Mesenchymal stem cell (in vitro differentiated cells and primary cell): ENCODE measurements at regions not wholly inside any gene's neighbourhood (a gene's known extent, or its start where the extent isn't known, plus 50 kb on each side); places are given as distances from the start of the nearest gene placed in this dataset.

Experiments used
- DNase-seq: peaks from one replicate; pipeline ENCODE4 v3.0.0-alpha.2; 2013
- H2AFZ ChIP-seq: one replicate; pipeline ENCODE4 v1.6.1; 2013; ENCODE audit warnings: low read depth, mild to moderate bottlenecking, control low read depth, inconsistent platforms, low read length, moderate library complexity
- H2AK5ac ChIP-seq: 2 replicates; pipeline ENCODE4 v1.6.1; 2013; ENCODE audit warnings: low read length, moderate library complexity, mild to moderate bottlenecking, inconsistent platforms; ENCODE audit not compliant: severe bottlenecking
- H2BK120ac ChIP-seq: one replicate; pipeline ENCODE4 v1.6.1; 2013; ENCODE audit warnings: low read depth, mild to moderate bottlenecking, inconsistent platforms, low read length, moderate library complexity
- H2BK12ac ChIP-seq, 2 experiments: one replicate each; pipeline ENCODE4 v1.6.1; 2013; ENCODE audit warnings: inconsistent platforms in 2 of 2, low read length in 2 of 2, mild to moderate bottlenecking in 2 of 2, moderate library complexity in 2 of 2, control low read depth in 1 of 2
- H2BK15ac ChIP-seq: one replicate; pipeline ENCODE4 v1.6.1; 2013; ENCODE audit warnings: mild to moderate bottlenecking, low read depth, inconsistent platforms; ENCODE audit not compliant: poor library complexity, severe bottlenecking
- H2BK5ac ChIP-seq: 2 replicates; pipeline ENCODE4 v1.6.1; 2013; ENCODE audit warnings: low read depth, mild to moderate bottlenecking, low read length, control low read depth, inconsistent platforms; ENCODE audit not compliant: poor library complexity, severe bottlenecking
- H3K14ac ChIP-seq, 2 experiments: one replicate each; pipeline ENCODE4 v1.6.1; 2013; ENCODE audit warnings: inconsistent platforms in 2 of 2, low read length in 2 of 2, control low read depth in 1 of 2, mild to moderate bottlenecking in 1 of 2, moderate library complexity in 1 of 2
- H3K18ac ChIP-seq, 2 experiments: one replicate each; pipeline ENCODE4 v1.6.1; 2013; ENCODE audit warnings: inconsistent platforms in 2 of 2, low read length in 2 of 2, control low read depth in 1 of 2, low read depth in 1 of 2, mild to moderate bottlenecking in 1 of 2
- H3K23ac ChIP-seq, 2 experiments: one replicate each; pipeline ENCODE4 v1.6.1; 2013; ENCODE audit warnings: inconsistent platforms in 2 of 2, low read length in 2 of 2, mild to moderate bottlenecking in 2 of 2, moderate library complexity in 2 of 2, control low read depth in 1 of 2
- H3K27ac ChIP-seq: 2 replicates; pipeline ENCODE4 v1.5.1; 2013; ENCODE audit warnings: mild to moderate bottlenecking, moderate library complexity, low read length, control low read depth, inconsistent platforms; ENCODE audit not compliant: poor library complexity, severe bottlenecking
- H3K27me3 ChIP-seq, 2 experiments: 2 replicates each; pipeline versions ENCODE4 v1.6.1 to v1.7.0; 2013; ENCODE audit warnings: low read length in 2 of 2, mild to moderate bottlenecking in 2 of 2, moderate library complexity in 2 of 2, control low read depth in 1 of 2, inconsistent platforms in 1 of 2; ENCODE audit not compliant: control insufficient read depth in 1 of 2, insufficient read depth in 1 of 2
- H3K36me3 ChIP-seq, 2 experiments: 2 replicates each; pipeline versions ENCODE4 v1.6.1 to v1.7.0; 2013; ENCODE audit warnings: low read length in 2 of 2, control low read depth in 1 of 2, inconsistent platforms in 1 of 2, low read depth in 1 of 2, mild to moderate bottlenecking in 1 of 2; ENCODE audit not compliant: insufficient read depth in 2 of 2, control insufficient read depth in 1 of 2
- H3K4ac ChIP-seq, 2 experiments: one replicate each; pipeline ENCODE4 v1.6.1; 2013; ENCODE audit warnings: inconsistent platforms in 2 of 2, low read length in 2 of 2, mild to moderate bottlenecking in 2 of 2, moderate library complexity in 2 of 2, control low read depth in 1 of 2, low read depth in 1 of 2
- H3K4me1 ChIP-seq: 2 replicates; pipeline ENCODE4 v1.6.1; 2013; ENCODE audit warnings: low read depth, low read length, control low read depth; ENCODE audit not compliant: control insufficient read depth, insufficient read depth
- H3K4me2 ChIP-seq: 2 replicates; pipeline ENCODE4 v1.6.1; 2013; ENCODE audit warnings: low read length, mild to moderate bottlenecking, inconsistent platforms; ENCODE audit not compliant: poor library complexity, severe bottlenecking
- H3K4me3 ChIP-seq, 2 experiments: 2 replicates each; pipeline versions ENCODE4 v1.5.1 to v1.7.0; 2013; ENCODE audit warnings: low read length in 2 of 2, mild to moderate bottlenecking in 2 of 2, control low read depth in 1 of 2, low read depth in 1 of 2; ENCODE audit not compliant: insufficient read depth in 1 of 2
- H3K79me1 ChIP-seq: replicated peaks from 2 replicates; pipeline ENCODE4 v1.6.1; 2013; ENCODE audit warnings: mild to moderate bottlenecking, control low read depth, low read length, inconsistent platforms; ENCODE audit not compliant: poor library complexity, severe bottlenecking
- H3K9ac ChIP-seq: 2 replicates; pipeline ENCODE4 v1.7.0; 2013; ENCODE audit warnings: mild to moderate bottlenecking, low read length, moderate library complexity
- H3K9me3 ChIP-seq: 2 replicates; pipeline ENCODE4 v1.7.0; 2013; ENCODE audit warnings: mild to moderate bottlenecking, low read length; ENCODE audit not compliant: control insufficient read depth
- H4K8ac ChIP-seq: one replicate; pipeline ENCODE4 v1.6.1; 2013; ENCODE audit warnings: inconsistent platforms, mild to moderate bottlenecking, low read length, moderate library complexity
- H4K91ac ChIP-seq: one replicate; pipeline ENCODE4 v1.6.1; 2013; ENCODE audit warnings: mild to moderate bottlenecking, low read length, inconsistent platforms
- WGBS: methylation state at CpG from one replicate; pipeline ENCODE4 v1.1.7; 2013; ENCODE audit warnings: mixed read lengths; 5-methylcytosine and 5-hydroxymethylcytosine counted together

DNA sequence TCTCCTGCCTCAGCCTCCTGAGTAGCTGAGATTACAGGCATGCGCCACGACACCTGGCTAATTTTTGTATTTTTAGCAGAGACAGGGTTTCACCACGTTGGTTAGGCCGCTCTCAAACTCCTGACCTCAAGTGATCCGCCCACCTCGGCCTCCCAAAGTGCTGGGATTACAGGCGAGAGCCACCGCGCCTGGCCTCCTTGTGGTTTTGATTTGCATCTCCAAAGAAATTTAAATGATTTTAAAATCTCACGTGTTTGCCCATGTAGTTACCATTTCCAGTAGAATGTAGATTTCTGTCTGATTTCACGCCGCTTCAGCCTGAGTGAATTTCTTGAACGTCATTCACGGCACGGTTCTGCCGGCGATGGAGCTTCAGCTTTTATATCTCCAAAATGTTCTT, 55.8 kb downstream of the IGF2 start:
- WGBS: 95% methylated on average over 17 of the region's 17 CpGs
- no peak overlapping the region for H2BK15ac ChIP-seq
- no peak overlapping the region for H3K4me2 ChIP-seq
- no peaks in the 10 kb centered on the region for H3K79me1 ChIP-seq
- no peak overlapping the region for H2AFZ ChIP-seq
- H3K4ac ChIP-seq: no peak overlapping the region
- H3K36me3 ChIP-seq: peaks cover 0 to 12% of the 10 kb centered on the region in 2 experiments
- no peak overlapping the region for H2AK5ac ChIP-seq
- no peak overlapping the region for H3K18ac ChIP-seq
- H4K91ac ChIP-seq: no peak overlapping the region
- no peak overlapping the region for H3K4me3 ChIP-seq
- H3K27me3 ChIP-seq: peaks cover 0 to 7% of the 10 kb centered on the region in 2 experiments
- H3K27ac ChIP-seq: no peak overlapping the region
- H3K9me3 ChIP-seq: peaks cover 17% of the 10 kb centered on the region
- no peak overlapping the region for H2BK5ac ChIP-seq
- no peak overlapping the region for H2BK12ac ChIP-seq
- DNase-seq: no peak
- H3K4me1 ChIP-seq: peaks cover 2% of the 10 kb centered on the region
- H2BK120ac ChIP-seq: no peak overlapping the region
- H3K14ac ChIP-seq: no peak overlapping the region
- no peak overlapping the region for H4K8ac ChIP-seq
- H3K9ac ChIP-seq: no peak overlapping the region
- no peak overlapping the region for H3K23ac ChIP-seq

DNA sequence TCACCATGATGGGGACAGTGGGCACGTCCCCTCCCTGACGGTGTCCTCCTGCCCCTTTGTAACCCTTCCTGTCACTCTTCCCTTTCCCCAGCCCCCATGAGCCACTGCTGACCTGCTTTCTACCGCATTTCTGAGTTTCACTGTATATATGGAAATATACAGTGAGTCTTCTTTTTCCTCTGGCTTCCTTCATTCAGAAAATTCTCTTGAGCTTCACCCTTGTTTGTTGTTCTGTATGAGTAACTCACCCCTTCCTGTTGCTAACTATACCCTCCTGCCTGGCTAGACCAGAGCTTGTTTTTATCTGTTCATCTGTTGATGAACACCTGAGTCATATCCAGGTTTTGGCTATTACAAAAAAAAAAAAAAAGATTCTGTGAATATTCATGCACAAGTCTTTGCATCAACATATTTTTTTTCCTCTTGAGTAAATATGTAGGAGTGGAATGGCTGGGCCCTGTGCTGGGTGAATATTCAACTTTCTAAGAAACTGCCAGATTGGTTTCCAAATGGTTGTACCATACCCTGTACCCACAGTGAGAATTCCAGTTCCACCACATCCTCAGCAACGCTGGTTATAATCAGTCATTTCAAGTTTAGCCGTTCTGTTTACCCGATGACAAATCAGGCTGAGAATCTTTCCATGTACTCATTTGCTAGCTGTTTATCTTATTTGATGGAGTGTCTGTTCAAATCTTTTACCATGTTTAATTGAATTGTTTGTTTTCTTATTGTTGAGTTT, 62.0 kb downstream of the IGF2 start:
- peaks cover 0 to 46% of the 10 kb centered on the region in 2 experiments for H3K27me3 ChIP-seq
- no peak overlapping the region for H3K23ac ChIP-seq
- no peak overlapping the region for H3K4me2 ChIP-seq
- no peaks in the 10 kb centered on the region for H3K79me1 ChIP-seq
- peak overlapping the region; percentile 17 for H3K27ac ChIP-seq
- no peaks in the 10 kb centered on the region for H3K36me3 ChIP-seq
- peak overlapping the region in 1 of 2 experiments; percentile 75 for H3K18ac ChIP-seq
- no peak overlapping the region for H3K4ac ChIP-seq
- peak; percentile 90 for DNase-seq
- peaks cover 4% of the 10 kb centered on the region for H3K9me3 ChIP-seq
- no peak overlapping the region for H2BK12ac ChIP-seq
- no peak overlapping the region for H4K8ac ChIP-seq
- no peak overlapping the region for H2AFZ ChIP-seq
- H3K4me1 ChIP-seq: peaks cover 6% of the 10 kb centered on the region
- H2BK15ac ChIP-seq: no peak overlapping the region
- H3K4me3 ChIP-seq: no peak overlapping the region
- no peak overlapping the region for H2BK120ac ChIP-seq
- no peak overlapping the region for H4K91ac ChIP-seq
- H3K9ac ChIP-seq: no peak overlapping the region
- WGBS: 19% methylated on average over 3 of the region's 6 CpGs
- H3K14ac ChIP-seq: no peak overlapping the region
- H2BK5ac ChIP-seq: no peak overlapping the region
- no peak overlapping the region for H2AK5ac ChIP-seq

DNA sequence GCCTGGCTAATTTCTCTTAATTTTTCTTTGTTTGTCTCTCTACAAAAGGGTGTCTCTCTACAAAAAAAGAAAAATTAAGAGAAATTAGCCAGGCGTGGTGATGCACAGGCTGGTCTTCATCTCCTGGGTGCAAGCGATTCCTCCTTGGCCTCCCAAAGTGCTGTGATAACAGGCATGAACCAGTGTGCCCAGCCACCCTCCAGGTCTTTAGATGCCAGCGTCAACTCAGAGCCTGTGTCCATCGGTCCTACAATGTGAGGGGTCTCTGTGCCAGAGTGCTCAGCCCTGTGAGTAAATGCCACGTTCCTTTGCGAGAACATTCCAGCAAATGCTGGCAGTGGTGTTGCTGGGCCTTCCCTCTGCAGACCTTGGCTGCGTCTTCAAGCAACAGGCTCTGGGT, 62.7 kb downstream of the IGF2 start:
- Histone ChIP-seq H4K8ac (no peak overlapping the region), H2BK120ac (no peak overlapping the region), H3K23ac (no peak overlapping the region), H3K18ac (peak overlapping the region in 1 of 2 experiments; percentile 13), H3K4me3 (no peak overlapping the region), H3K9me3 (peaks cover 4% of the 10 kb centered on the region), H3K27me3 (peaks cover 4 to 54% of the 10 kb centered on the region in 2 experiments), H3K36me3 (no peaks in the 10 kb centered on the region), H3K4me2 (no peak overlapping the region), H2BK5ac (no peak overlapping the region), H2BK15ac (no peak overlapping the region), H3K27ac (no peak overlapping the region), H3K14ac (peak overlapping the region in 1 of 2 experiments; percentile 50), H4K91ac (peak overlapping the region; percentile 16), H3K79me1 (no peaks in the 10 kb centered on the region), H2AFZ (no peak overlapping the region), H2AK5ac (peak overlapping the region; percentile 47), H3K4ac (no peak overlapping the region), H3K4me1 (peaks cover 6% of the 10 kb centered on the region), H2BK12ac (no peak overlapping the region), H3K9ac (no peak overlapping the region)
- DNase-seq: no peak
- 93% methylated on average over 7 of the region's 7 CpGs for WGBS

DNA sequence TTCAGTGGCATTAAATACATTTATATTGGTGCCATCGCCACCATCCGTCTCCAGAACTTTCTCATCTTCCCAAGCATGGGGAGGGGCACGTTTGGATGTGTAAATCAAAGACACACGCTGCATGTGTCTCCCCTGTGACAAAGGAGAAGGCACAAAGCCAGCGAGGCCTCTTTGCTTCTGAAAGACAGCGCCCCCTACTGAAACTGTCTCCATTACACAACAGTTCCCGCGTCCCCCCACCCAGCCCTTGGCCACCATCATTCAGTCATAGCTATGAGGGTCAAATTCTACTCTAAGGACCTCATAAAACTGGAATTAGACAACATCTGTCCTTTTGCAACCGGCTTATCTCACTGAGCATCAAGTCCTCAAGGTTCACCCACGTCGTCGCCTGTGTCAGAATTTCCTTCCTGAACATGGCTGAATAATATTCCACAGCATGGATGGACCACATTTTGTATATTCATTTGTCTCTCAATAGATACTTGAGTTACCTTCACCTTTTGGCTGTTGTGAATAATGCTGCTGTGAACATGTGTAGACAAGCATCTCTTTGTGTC, 64.8 kb downstream of the IGF2 start:
- Histone ChIP-seq H2BK5ac (no peak overlapping the region), H3K9ac (no peak overlapping the region), H3K4ac (no peak overlapping the region), H2AFZ (no peak overlapping the region), H3K79me1 (no peaks in the 10 kb centered on the region), H2BK120ac (no peak overlapping the region), H3K27me3 (peaks cover 21 to 69% of the 10 kb centered on the region in 2 experiments), H3K23ac (no peak overlapping the region), H3K18ac (no peak overlapping the region), H2BK15ac (no peak overlapping the region), H3K4me2 (no peak overlapping the region), H4K91ac (no peak overlapping the region), H4K8ac (no peak overlapping the region), H3K14ac (no peak overlapping the region), H3K27ac (no peak overlapping the region), H2AK5ac (no peak overlapping the region), H3K4me3 (no peak overlapping the region), H3K9me3 (peaks cover 7% of the 10 kb centered on the region), H3K4me1 (peaks cover 6% of the 10 kb centered on the region), H3K36me3 (no peaks in the 10 kb centered on the region), H2BK12ac (no peak overlapping the region)
- no peak for DNase-seq
- 64% methylated on average over 12 of the region's 12 CpGs for WGBS
